Retinal pigment epithelial cell (primary cell): ENCODE measurements at regions not wholly inside any gene's neighbourhood (a gene's known extent, or its start where the extent isn't known, plus 50 kb on each side); places are given as distances from the start of the nearest gene placed in this dataset.

Experiments used
- DNase-seq: peaks from one replicate; pipeline ENCODE4 v3.0.0-alpha.2; 2010; ENCODE audit warnings: low read depth
- H3K4me3 ChIP-seq: 2 replicates; pipeline ENCODE4 v1.5.1; 2011; ENCODE audit warnings: mild to moderate bottlenecking, low read length, control low read depth, moderate library complexity
- TF ChIP-seq, protein P1 (sequence below): conservative IDR thresholded peaks from 2 replicates; pipeline ENCODE4 v1.5.1; 2011; ENCODE audit warnings: low read depth, low read length, control low read depth, inconsistent platforms

GRCh38 chr10:84571146-84571545 is 242.8 kb downstream of the CCSER2 start:
- TF ChIP-seq, protein P1, sequence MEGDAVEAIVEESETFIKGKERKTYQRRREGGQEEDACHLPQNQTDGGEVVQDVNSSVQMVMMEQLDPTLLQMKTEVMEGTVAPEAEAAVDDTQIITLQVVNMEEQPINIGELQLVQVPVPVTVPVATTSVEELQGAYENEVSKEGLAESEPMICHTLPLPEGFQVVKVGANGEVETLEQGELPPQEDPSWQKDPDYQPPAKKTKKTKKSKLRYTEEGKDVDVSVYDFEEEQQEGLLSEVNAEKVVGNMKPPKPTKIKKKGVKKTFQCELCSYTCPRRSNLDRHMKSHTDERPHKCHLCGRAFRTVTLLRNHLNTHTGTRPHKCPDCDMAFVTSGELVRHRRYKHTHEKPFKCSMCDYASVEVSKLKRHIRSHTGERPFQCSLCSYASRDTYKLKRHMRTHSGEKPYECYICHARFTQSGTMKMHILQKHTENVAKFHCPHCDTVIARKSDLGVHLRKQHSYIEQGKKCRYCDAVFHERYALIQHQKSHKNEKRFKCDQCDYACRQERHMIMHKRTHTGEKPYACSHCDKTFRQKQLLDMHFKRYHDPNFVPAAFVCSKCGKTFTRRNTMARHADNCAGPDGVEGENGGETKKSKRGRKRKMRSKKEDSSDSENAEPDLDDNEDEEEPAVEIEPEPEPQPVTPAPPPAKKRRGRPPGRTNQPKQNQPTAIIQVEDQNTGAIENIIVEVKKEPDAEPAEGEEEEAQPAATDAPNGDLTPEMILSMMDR = no peak
- DNase-seq = no peak
- no peak overlapping the region for H3K4me3 ChIP-seq

DNA sequence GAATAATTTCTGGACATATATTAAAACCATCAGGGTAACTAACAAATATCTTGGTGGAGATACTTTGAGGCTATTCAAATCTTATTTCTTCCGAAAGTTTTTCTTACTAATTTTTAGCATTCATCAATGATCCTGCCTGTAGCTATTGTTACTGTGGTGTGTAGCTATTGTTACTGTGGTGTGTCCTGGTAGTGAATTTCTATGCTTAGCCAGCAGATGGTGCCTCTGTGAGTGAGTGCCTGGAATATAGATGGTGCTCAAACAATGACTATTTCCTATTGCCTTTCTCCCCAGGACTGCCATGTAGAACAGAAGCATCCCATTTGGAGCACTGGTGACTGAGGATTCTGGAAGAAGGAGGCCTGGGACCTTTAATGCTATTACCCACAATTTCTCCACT is 245.7 kb downstream of the CCSER2 start:
- TF ChIP-seq, protein P1 = no peak
- no peak for DNase-seq
- H3K4me3 ChIP-seq = no peak overlapping the region

- TF ChIP-seq, protein P1 = no peak
- no peak for DNase-seq
- H3K4me3 ChIP-seq = no peak overlapping the region
Measured at GRCh38 chr10:84581976-84582375, 253.6 kb downstream of the CCSER2 start.

GRCh38 chr10:84583501-84583900 is 255.1 kb downstream of the CCSER2 start:
- TF ChIP-seq, protein P1 = no peak
- H3K4me3 ChIP-seq = no peak overlapping the region
- DNase-seq = no peak

DNA sequence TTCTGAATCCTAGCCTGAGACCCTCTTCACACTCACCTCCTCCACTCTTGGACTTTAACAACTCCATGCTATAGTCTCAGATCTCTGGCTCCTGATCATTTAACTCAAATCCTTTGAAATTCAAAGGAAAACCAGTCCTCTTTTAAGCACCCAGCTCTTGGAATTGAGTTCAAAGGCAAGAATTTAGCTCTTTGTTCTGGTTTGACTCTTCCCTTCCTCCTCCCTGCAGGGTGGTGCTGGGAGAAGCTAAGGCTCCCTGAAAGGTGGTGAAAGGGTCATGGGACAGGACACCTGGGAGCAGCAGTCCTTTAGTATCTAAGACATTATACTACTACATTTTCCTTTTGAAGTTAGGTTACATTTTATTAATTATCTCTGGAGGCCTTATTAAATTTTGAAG is 259.4 kb downstream of the CCSER2 start:
- no peak for DNase-seq
- TF ChIP-seq, protein P1 = no peak
- H3K4me3 ChIP-seq = no peak overlapping the region

DNA sequence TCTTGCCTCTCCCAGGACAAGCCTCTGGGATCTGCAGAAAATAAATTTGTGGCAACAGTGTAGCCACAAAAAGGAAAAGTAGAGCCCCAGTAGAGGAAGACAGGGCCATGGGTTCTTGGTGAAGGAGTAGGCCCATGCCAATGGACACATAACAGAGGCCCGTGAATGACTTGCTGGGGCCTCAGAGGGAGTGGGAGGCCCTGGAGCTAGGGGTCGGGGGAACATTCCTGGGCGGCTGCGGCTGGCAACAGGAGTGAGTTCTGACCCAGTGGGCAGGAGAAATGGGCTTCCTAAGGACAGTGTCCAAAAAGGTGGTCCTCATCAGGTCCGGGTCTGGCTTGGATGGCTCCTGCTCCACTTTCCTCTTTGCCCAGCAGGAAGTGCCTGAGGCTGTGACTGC is 260.0 kb downstream of the CCSER2 start:
- TF ChIP-seq, protein P1 = no peak

GRCh38 chr10:84588971-84589370 is 260.6 kb downstream of the CCSER2 start:
- no peak for DNase-seq
- H3K4me3 ChIP-seq = no peak overlapping the region
- TF ChIP-seq, protein P1 = no peak

More for the DNA sequence above, 260.0 kb downstream of the CCSER2 start:
- no peak overlapping the region for H3K4me3 ChIP-seq
- DNase-seq = no peak
